ES-I3 (cell line): ENCODE measurements at regions not wholly inside any gene's neighbourhood (a gene's known extent, or its start where the extent isn't known, plus 50 kb on each side); places are given as distances from the start of the nearest gene placed in this dataset.

Experiments used
- H3K36me3 ChIP-seq: 2 replicates; pipeline ENCODE4 v1.6.1; 2013; ENCODE audit warnings: mild to moderate bottlenecking, low read length, control low read depth, moderate library complexity; ENCODE audit not compliant: insufficient read depth
- H3K4me1 ChIP-seq: 2 replicates; pipeline ENCODE4 v1.6.1; 2013; ENCODE audit warnings: mild to moderate bottlenecking, control low read depth, low read length; ENCODE audit not compliant: insufficient read depth
- H3K9ac ChIP-seq: 2 replicates; pipeline ENCODE4 v1.6.1; 2013; ENCODE audit warnings: low read depth, mild to moderate bottlenecking, low read length, moderate library complexity
- H3K9me3 ChIP-seq: 2 replicates; pipeline ENCODE4 v1.6.1; 2013; ENCODE audit warnings: mild to moderate bottlenecking, low read length, moderate library complexity; ENCODE audit not compliant: control insufficient read depth, insufficient read depth

GRCh38 chr16:35234679-35235078 lies 1775.3 kb downstream of the TP53TG3F start:
- H3K4me1 ChIP-seq: no peaks in the 10 kb centered on the region; the same call in 1 of the 2 replicates
- no peak overlapping the region for H3K9ac ChIP-seq
- no peaks in the 10 kb centered on the region for H3K9me3 ChIP-seq
- no peaks in the 10 kb centered on the region for H3K36me3 ChIP-seq

GRCh38 chr16:35239561-35239960 lies 1780.1 kb downstream of the TP53TG3F start:
- no peak overlapping the region for H3K9ac ChIP-seq
- no peaks in the 10 kb centered on the region for H3K9me3 ChIP-seq
- no peaks in the 10 kb centered on the region; the same call in 1 of the 2 replicates for H3K4me1 ChIP-seq
- no peaks in the 10 kb centered on the region for H3K36me3 ChIP-seq

- no peaks in the 10 kb centered on the region for H3K4me1 ChIP-seq
- no peak overlapping the region for H3K9ac ChIP-seq
- H3K36me3 ChIP-seq: no peaks in the 10 kb centered on the region
- H3K9me3 ChIP-seq: no peaks in the 10 kb centered on the region
Observed at GRCh38 chr16:35249051-35249450, 1789.6 kb downstream of the TP53TG3F start.

- Histone ChIP-seq H3K36me3 (no peaks in the 10 kb centered on the region), H3K4me1 (no peaks in the 10 kb centered on the region), H3K9ac (no peak overlapping the region), H3K9me3 (no peaks in the 10 kb centered on the region)
Observed at GRCh38 chr16:35252356-35252936, 1793.0 kb downstream of the TP53TG3F start.

- Histone ChIP-seq H3K9me3 (no peaks in the 10 kb centered on the region), H3K9ac (peak overlapping the region; percentile 56; the same call in 1 of the 2 replicates), H3K4me1 (no peaks in the 10 kb centered on the region), H3K36me3 (no peaks in the 10 kb centered on the region)
Observed at GRCh38 chr16:35255186-35255803, 1795.9 kb downstream of the TP53TG3F start.

- H3K36me3 ChIP-seq: no peaks in the 10 kb centered on the region
- no peaks in the 10 kb centered on the region for H3K4me1 ChIP-seq
- peak overlapping the region; percentile 56; the same call in 1 of the 2 replicates for H3K9ac ChIP-seq
- no peaks in the 10 kb centered on the region for H3K9me3 ChIP-seq
Observed at GRCh38 chr16:35255816-35256215, 1796.4 kb downstream of the TP53TG3F start.

- no peaks in the 10 kb centered on the region for H3K9me3 ChIP-seq
- no peak overlapping the region for H3K9ac ChIP-seq
- H3K36me3 ChIP-seq: no peaks in the 10 kb centered on the region
- H3K4me1 ChIP-seq: no peaks in the 10 kb centered on the region
Observed at GRCh38 chr16:35258381-35258780, 1799.0 kb downstream of the TP53TG3F start.

- Histone ChIP-seq H3K4me1 (no peaks in the 10 kb centered on the region), H3K36me3 (no peaks in the 10 kb centered on the region), H3K9me3 (no peaks in the 10 kb centered on the region), H3K9ac (no peak overlapping the region)
Observed at GRCh38 chr16:35295856-35296255, 1836.4 kb downstream of the TP53TG3F start.

- H3K9me3 ChIP-seq: no peaks in the 10 kb centered on the region
- H3K36me3 ChIP-seq: no peaks in the 10 kb centered on the region
- no peak overlapping the region for H3K9ac ChIP-seq
- no peaks in the 10 kb centered on the region for H3K4me1 ChIP-seq
Observed at GRCh38 chr16:35296962-35297653, 1837.7 kb downstream of the TP53TG3F start.

GRCh38 chr16:35298460-35299243 lies 1839.2 kb downstream of the TP53TG3F start:
- no peaks in the 10 kb centered on the region for H3K9me3 ChIP-seq
- no peaks in the 10 kb centered on the region for H3K4me1 ChIP-seq
- no peaks in the 10 kb centered on the region for H3K36me3 ChIP-seq
- H3K9ac ChIP-seq: no peak overlapping the region

GRCh38 chr16:35302859-35303258 lies 1843.4 kb downstream of the TP53TG3F start:
- no peaks in the 10 kb centered on the region for H3K9me3 ChIP-seq

GRCh38 chr16:35305476-35305875 lies 1846.1 kb downstream of the TP53TG3F start:
- H3K4me1 ChIP-seq: no peaks in the 10 kb centered on the region
- no peak overlapping the region for H3K9ac ChIP-seq
- H3K36me3 ChIP-seq: no peaks in the 10 kb centered on the region
- H3K9me3 ChIP-seq: no peaks in the 10 kb centered on the region

More at GRCh38 chr16:35302859-35303258, 1843.4 kb downstream of the TP53TG3F start:
- no peak overlapping the region for H3K9ac ChIP-seq
- no peaks in the 10 kb centered on the region for H3K4me1 ChIP-seq
- no peaks in the 10 kb centered on the region for H3K36me3 ChIP-seq

- H3K36me3 ChIP-seq: no peaks in the 10 kb centered on the region
- no peak overlapping the region for H3K9ac ChIP-seq
- H3K9me3 ChIP-seq: no peaks in the 10 kb centered on the region
- no peaks in the 10 kb centered on the region for H3K4me1 ChIP-seq
Observed at GRCh38 chr16:35306915-35307314, 1847.5 kb downstream of the TP53TG3F start.

- Histone ChIP-seq H3K9ac (no peak overlapping the region), H3K36me3 (no peaks in the 10 kb centered on the region), H3K9me3 (no peaks in the 10 kb centered on the region)
Observed at GRCh38 chr16:35308674-35309073, 1849.3 kb downstream of the TP53TG3F start.

More at GRCh38 chr16:35308674-35309073, 1849.3 kb downstream of the TP53TG3F start:
- H3K4me1 ChIP-seq: no peaks in the 10 kb centered on the region
